ENCODE measurements at regions not wholly inside any gene's neighbourhood (a gene's known extent, or its start where the extent isn't known, plus 50 kb on each side); places are given as distances from the start of the nearest gene placed in this dataset.

DNA sequence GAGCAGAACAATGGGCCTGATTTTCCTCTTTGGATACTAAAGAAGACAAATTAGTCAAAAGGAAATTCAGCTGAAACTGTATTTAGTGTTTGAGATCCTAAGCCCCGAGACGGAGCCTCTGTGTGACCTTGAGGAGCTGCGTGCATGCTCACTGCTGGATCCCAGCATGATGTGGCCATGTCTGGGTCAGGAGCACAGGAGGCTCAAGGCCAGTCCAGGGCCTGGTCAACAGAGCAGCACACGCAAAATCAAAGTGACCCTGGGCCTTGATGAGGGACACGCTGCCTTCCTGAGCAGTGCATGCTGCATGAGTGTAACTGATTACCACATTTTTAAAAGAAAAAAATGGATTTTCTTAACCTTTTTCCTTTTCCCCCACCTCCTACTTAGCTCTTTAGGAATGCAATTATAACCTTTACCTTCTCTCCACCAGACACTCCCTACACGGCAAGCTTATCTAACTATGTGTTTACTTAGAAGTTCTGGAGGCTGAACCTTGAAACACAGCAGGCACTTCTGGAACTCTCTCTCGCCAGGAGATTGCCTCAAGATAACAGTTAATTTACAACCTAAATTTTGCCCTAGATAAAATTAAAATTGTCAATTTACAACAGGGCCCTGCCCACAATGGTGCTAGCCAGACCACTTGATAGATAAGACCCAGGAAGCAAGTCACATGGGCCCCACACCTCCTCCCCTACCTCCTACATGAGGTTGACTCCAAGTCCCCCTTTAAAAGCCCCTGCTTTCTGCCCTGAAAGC, 144.6 kb downstream of the LRIG2 start:
- no peak for DNase-seq (ENCODE audit: low read depth)
- H3K4me3 ChIP-seq (ENCODE audit: low read depth, low read length): no peak overlapping the region

DNA sequence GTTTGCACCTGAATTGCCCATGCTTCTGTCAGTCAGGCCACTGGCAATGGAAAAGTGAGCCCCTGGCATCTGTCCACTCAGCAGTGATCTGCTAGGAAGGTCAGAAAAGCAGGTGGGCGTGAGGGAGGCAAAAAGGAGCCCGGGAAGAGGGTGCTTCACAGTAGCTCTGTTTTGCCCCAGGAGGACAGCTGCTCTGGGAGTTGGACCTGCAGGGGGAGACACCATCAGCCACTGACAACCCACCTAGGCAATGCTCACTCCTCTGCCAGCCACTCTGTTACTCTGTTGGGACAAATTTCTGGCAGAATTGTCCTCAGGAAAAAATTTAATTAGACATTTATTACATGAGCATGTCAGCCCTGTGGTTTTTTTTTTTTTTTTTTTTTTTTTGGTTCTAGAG, 146.4 kb downstream of the LRIG2 start:
- DNase-seq (ENCODE audit: low read depth): no peak
- no peak overlapping the region for H3K4me3 ChIP-seq (ENCODE audit: low read depth, low read length)

- H3K4me3 ChIP-seq (ENCODE audit: low read depth, low read length): no peak overlapping the region
- no peak for DNase-seq (ENCODE audit: low read depth)
Observed at GRCh38 chr1:113219828-113220227, 146.8 kb downstream of the LRIG2 start.

GRCh38 chr1:113223040-113223439, 150.0 kb downstream of the LRIG2 start:
- DNase-seq (ENCODE audit: low read depth): no peak

GRCh38 chr1:113223546-113223945, 150.5 kb downstream of the LRIG2 start:
- peak; percentile 24 for DNase-seq (ENCODE audit: low read depth)

More at GRCh38 chr1:113223040-113223439, 150.0 kb downstream of the LRIG2 start:
- H3K4me3 ChIP-seq (ENCODE audit: low read depth, low read length): no peak overlapping the region

DNA sequence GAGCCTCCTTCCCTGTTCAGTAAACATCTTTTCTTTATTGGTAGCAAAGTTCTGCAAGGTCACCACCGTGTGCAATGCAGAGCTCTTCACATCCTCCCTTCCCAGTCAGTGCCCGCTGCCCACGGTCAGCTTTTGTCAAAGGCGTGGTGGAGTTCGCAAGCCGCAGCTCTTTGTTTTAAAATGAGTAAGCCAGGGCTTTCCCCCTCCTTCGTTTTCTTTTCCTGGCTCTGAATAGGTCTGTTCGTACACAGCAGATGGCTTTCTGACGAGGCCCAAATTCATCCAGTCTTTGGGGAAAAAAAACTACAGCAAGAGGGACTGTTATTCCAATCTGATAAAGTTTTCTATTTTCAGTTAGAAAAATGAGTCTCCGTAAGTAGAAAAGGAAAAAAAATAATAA, 153.2 kb downstream of the LRIG2 start:
- DNase-seq (ENCODE audit: low read depth): no peak
- no peak overlapping the region for H3K4me3 ChIP-seq (ENCODE audit: low read depth, low read length)

More at GRCh38 chr1:113223546-113223945, 150.5 kb downstream of the LRIG2 start:
- no peak overlapping the region for H3K4me3 ChIP-seq (ENCODE audit: low read depth, low read length)

- DNase-seq (ENCODE audit: low read depth): no peak
- no peak overlapping the region for H3K4me3 ChIP-seq (ENCODE audit: low read depth, low read length)
Observed at GRCh38 chr1:113231866-113232265, 158.4 kb upstream of the MAGI3 start.

DNA sequence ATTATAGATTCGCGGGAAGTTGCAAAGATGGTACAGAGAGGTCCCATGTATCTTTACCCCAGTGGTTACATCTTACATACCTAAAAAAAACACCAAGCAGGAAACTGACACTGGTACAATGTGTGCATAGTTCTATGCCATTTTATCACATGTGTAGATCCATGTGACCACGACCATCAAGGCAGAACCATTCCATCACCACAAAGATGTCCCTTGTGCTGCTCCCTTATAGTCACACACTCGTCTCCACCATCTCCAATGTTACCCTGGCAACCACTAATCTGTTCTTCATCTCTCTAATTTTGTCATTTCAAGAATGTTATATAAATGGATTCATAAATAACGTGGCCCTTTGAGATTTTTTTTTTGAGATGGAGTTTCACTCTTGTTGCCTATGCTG, 156.9 kb upstream of the MAGI3 start:
- no peak for DNase-seq (ENCODE audit: low read depth)
- H3K4me3 ChIP-seq (ENCODE audit: low read depth, low read length): no peak overlapping the region

DNA sequence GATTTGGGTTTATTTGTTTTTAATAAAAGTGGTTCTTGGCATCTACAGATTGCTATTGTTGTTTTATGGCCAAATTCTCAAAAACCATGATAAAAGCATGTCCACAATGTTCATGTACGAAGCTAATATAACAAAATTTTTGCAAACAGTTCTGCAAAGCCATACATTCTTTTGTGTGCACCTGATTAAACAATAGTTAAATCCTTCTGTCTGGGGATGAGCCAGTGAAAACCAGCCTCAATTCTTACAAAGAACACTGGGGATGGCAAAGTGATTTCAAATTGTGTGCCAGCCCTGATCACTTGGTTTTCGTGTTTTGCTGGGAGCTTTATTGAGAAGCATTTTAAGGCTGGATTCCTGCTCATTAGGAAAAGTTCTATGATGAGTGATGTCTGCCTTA, 149.1 kb upstream of the MAGI3 start:
- no peak overlapping the region for H3K4me3 ChIP-seq (ENCODE audit: low read depth, low read length)
- no peak for DNase-seq (ENCODE audit: low read depth)

DNA sequence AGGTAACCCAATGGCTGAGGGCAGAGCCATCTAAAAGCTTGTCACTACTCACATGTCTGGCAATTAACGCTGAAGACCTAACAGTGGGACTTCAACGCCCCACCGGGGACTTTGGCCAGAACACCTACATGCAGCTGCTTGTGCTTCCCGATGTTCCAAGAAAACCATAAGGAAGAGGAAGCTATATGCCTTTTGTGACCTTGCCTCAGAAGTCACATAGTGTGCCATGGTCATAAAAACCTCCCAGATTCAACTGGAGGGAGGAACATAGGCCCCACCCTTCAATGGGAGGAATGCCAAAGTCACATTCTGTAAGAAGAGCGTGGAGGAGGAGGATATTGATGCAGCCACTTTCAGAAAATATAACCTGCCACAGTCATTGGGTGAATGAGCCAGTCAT, 147.8 kb upstream of the MAGI3 start:
- no peak for DNase-seq (ENCODE audit: low read depth)
- no peak overlapping the region for H3K4me3 ChIP-seq (ENCODE audit: low read depth, low read length)

GRCh38 chr1:113243529-113243928, 146.8 kb upstream of the MAGI3 start:
- no peak overlapping the region for H3K4me3 ChIP-seq (ENCODE audit: low read depth, low read length)
- DNase-seq (ENCODE audit: low read depth): no peak

DNA sequence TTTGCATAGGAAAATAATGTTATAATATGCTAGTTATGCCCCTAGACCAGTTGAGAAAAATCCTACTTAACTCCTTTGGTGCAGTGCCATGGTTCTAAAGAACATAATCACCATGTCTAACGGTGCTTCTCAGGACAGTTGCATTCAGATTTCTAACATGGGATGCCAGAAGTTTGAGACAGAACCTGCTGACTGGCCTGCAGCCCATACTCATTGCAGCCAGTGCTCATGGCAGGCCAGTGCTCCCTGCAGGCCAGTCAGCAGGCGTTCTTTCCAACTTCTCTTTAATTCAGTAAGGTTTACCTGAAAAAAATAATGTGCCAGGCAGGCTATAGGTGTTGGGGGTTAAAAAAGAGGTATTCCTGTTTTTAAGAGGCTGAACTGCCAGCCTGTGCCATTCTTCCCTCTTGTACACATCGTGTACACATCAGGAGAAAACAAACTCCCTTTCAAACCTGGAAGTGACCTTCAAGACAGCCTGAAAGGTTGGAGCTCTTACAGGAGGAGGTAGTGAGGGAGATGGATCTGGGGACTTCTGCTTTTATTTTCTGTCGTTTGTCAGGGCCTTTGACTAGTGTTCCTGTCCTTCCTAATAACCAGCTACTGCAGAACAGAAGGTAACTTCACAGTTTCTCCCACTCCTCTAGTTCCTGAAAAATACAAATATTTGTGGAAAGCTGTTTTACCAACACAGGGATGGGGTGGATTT, 146.0 kb upstream of the MAGI3 start:
- DNase-seq (ENCODE audit: low read depth): no peak
- no peak overlapping the region for H3K4me3 ChIP-seq (ENCODE audit: low read depth, low read length)

DNA sequence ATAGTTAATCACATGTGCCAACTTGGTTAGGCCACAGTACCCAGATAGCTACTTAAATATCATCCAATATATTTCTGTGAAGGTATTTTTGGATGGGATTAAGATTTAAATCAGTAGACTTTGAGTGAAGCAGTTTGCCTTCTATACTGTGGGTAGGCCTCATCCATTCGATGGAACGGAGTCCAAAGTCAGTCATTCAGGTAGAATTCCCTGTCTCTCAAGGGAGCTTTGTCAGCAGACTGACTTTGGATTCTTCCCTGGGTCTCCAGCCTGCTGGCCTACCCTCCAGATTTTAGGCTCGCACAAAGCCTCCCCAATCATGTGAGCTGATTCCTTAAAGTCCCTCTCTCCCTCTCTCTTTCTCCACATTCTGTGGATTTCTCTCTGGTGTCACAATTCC, 145.1 kb upstream of the MAGI3 start:
- DNase-seq (ENCODE audit: low read depth): no peak
- H3K4me3 ChIP-seq (ENCODE audit: low read depth, low read length): no peak overlapping the region

- no peak overlapping the region for H3K4me3 ChIP-seq (ENCODE audit: low read depth, low read length)
- DNase-seq (ENCODE audit: low read depth): no peak
Observed at GRCh38 chr1:113246929-113247328, 143.4 kb upstream of the MAGI3 start.

- H3K4me3 ChIP-seq (ENCODE audit: low read depth, low read length): no peak overlapping the region
- no peak for DNase-seq (ENCODE audit: low read depth)
Observed at GRCh38 chr1:113247355-113247754, 143.0 kb upstream of the MAGI3 start.

GRCh38 chr1:113247782-113248181, 142.5 kb upstream of the MAGI3 start:
- DNase-seq (ENCODE audit: low read depth): no peak
- no peak overlapping the region for H3K4me3 ChIP-seq (ENCODE audit: low read depth, low read length)

- no peak for DNase-seq (ENCODE audit: low read depth)
Observed at GRCh38 chr1:113248494-113248893, 141.8 kb upstream of the MAGI3 start.

DNA sequence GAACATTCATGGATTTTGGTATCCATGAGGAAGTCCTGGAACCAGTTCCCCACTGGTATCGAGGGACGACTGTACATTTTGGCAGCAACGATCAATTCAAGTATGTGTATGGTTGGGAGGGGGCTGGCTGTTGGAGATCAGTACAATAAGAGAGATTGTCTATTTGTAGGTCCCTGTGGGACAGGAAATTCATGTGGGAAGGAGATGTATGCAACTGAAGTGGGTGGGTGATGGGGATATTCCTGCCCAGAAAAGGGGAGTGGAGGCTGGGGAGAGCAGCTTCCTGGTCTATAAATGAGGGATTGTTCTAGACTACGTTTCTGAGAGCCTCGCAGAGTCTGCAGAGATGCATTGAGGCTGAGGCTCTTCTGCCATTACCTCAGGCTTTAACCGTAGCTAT, 140.2 kb upstream of the MAGI3 start:
- no peak for DNase-seq (ENCODE audit: low read depth)
- H3K4me3 ChIP-seq (ENCODE audit: low read depth, low read length): no peak overlapping the region

More at GRCh38 chr1:113248494-113248893, 141.8 kb upstream of the MAGI3 start:
- H3K4me3 ChIP-seq (ENCODE audit: low read depth, low read length): no peak overlapping the region

- no peak for DNase-seq (ENCODE audit: low read depth)
- no peak overlapping the region for H3K4me3 ChIP-seq (ENCODE audit: low read depth, low read length)
Observed at GRCh38 chr1:113252166-113252565, 138.1 kb upstream of the MAGI3 start.

GRCh38 chr1:113253187-113253586, 137.1 kb upstream of the MAGI3 start:
- H3K4me3 ChIP-seq (ENCODE audit: low read depth, low read length): no peak overlapping the region
- no peak for DNase-seq (ENCODE audit: low read depth)

DNA sequence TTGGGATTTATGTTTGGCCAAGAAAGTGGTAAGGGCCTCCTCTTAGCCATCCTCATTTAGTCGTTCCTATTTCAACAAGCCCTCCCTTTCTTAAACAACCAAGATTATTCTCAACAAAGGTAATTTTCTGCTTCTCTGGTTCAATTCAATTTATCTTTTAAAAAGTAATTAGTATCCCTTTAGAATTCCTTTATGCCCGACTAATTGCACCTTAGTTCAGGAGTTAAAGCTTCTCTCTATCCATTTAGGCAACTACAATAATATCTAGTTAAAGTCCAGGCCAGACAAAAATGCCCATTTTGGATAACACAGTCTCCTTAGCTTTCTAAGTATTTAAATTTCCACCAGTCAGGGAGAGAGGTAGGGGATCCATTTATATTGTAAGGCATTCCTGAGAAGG, 136.7 kb upstream of the MAGI3 start:
- no peak overlapping the region for H3K4me3 ChIP-seq (ENCODE audit: low read depth, low read length)
- no peak for DNase-seq (ENCODE audit: low read depth)

All from skeletal muscle cell (primary cell).